Esophagus muscularis mucosa (tissue), 4 donors: ENCODE measurements at regions not wholly inside any gene's neighbourhood (a gene's known extent, or its start where the extent isn't known, plus 50 kb on each side); places are given as distances from the start of the nearest gene placed in this dataset.

Experiments used
- DNase-seq: peaks from one replicate; pipeline ENCODE4 v3.0.0-alpha.2; 2017; ENCODE audit errors: extremely low spot score
- H3K27ac ChIP-seq, 4 donors: fragments of 200-600 bp; sonication (generic); replicated peaks in 1 of 4; 1 replicate in 3 of 4; 2 replicates in 1 of 4; pipeline ENCODE4 v1.5.1; 2016 to 2019; ENCODE audit warnings: mild to moderate bottlenecking in 1 of 4
- H3K27me3 ChIP-seq, 4 donors: fragments of 200-600 bp; sonication (generic); one replicate each; pipeline versions ENCODE4 v1.5.1 to v1.6.0; 2016 to 2019
- H3K36me3 ChIP-seq, 4 donors: fragments of 200-600 bp; sonication (generic); one replicate each; pipeline ENCODE4 v1.5.1; 2016 to 2019
- H3K4me1 ChIP-seq, 4 donors: fragments of 200-600 bp; sonication (generic); one replicate each; pipeline ENCODE4 v1.5.1; 2016 to 2019
- H3K4me3 ChIP-seq, 4 donors: fragments of 200-600 bp; sonication (generic); 1 replicate in 2 of 4; 2 replicates in 2 of 4; pipeline ENCODE4 v1.5.1; 2016 to 2019; ENCODE audit warnings: mild to moderate bottlenecking in 4 of 4, moderate library complexity in 1 of 4
- H3K9me3 ChIP-seq, 4 donors: fragments of 200-600 bp; sonication (generic); 1 replicate in 3 of 4; 2 replicates in 1 of 4; pipeline ENCODE4 v1.5.1; 2016 to 2019
- CTCF ChIP-seq, 3 experiments: fragments of 200-600 bp in 2 of 3; fragments of 450-650 bp in 1 of 3; sonication (generic) in 2 of 3; IDR thresholded peaks; one replicate each; pipeline ENCODE4 v1.5.1; 2017 to 2019; ENCODE audit warnings: antibody characterized with exemption in 3 of 3, mild to moderate bottlenecking in 2 of 3, moderate library complexity in 1 of 3
- EP300 ChIP-seq: sonication (generic); formaldehyde crosslinking; IDR thresholded peaks from one replicate; pipeline ENCODE4 v1.6.1; 2017; ENCODE audit warnings: antibody characterized with exemption
- POLR2A ChIP-seq: fragments of 450-650 bp; IDR thresholded peaks from one replicate; pipeline ENCODE4 v1.6.1; 2017; ENCODE audit warnings: antibody characterized with exemption, moderate library complexity, mild to moderate bottlenecking, low read depth
- POLR2AphosphoS5 ChIP-seq, 2 donors: sonication (generic); formaldehyde crosslinking; IDR thresholded peaks; one replicate each; pipeline ENCODE4 v1.6.1; 2017; ENCODE audit warnings: antibody characterized with exemption in 2 of 2
- WGBS: methylation state at CpG from one replicate; pipeline ENCODE4 v1.1.5; 2018; 5-methylcytosine and 5-hydroxymethylcytosine counted together
- intact Hi-C: fragments of 100-400 bp; cut with DNase I; formaldehyde crosslinking; loops from one replicate; pipeline ENCODE4 v1.15.1; 2023

- no peak for DNase-seq
- Histone ChIP-seq H3K27ac (no peak overlapping the region), H3K4me1 (no peaks in the 10 kb centered on the region), H3K36me3 (no peaks in the 10 kb centered on the region), H3K4me3 (no peak overlapping the region), H3K27me3 (no peaks in the 10 kb centered on the region), H3K9me3 (peaks cover 0 to 11% (median 0%) of the 10 kb centered on the region in 4 donors)
- TF ChIP-seq EP300 (no peak), POLR2A (no peak), CTCF (IDR thresholded peaks at IDR 0.05) (no peak), POLR2AphosphoS5 (IDR thresholded peaks at IDR 0.05) (no peak)
- WGBS: 66% methylated on average over 4 of the region's 4 CpGs
- intact Hi-C loops: no loop called here
These were observed 154.1 kb upstream of the SPRED2 start for GRCh38 chr2:65586516-65586915.

GRCh38 chr2:65583061-65583460, 150.7 kb upstream of the SPRED2 start:
- Histone ChIP-seq H3K36me3 (no peaks in the 10 kb centered on the region), H3K27ac (no peak overlapping the region), H3K27me3 (no peaks in the 10 kb centered on the region), H3K4me3 (no peak overlapping the region), H3K9me3 (peaks cover 0 to 3% (median 0%) of the 10 kb centered on the region in 4 donors), H3K4me1 (no peaks in the 10 kb centered on the region)
- 72% methylated on average over 11 of the region's 11 CpGs for WGBS
- DNase-seq: no peak
- intact Hi-C loops: no loop called here
- TF ChIP-seq POLR2A: no peak
- no peak for TF ChIP-seq EP300
- TF ChIP-seq CTCF (IDR thresholded peaks at IDR 0.05): no peak
- no peak for TF ChIP-seq POLR2AphosphoS5 (IDR thresholded peaks at IDR 0.05)

GRCh38 chr2:65582364-65582763, 150.0 kb upstream of the SPRED2 start:
- intact Hi-C loops: no loop called here
- no peak for TF ChIP-seq CTCF (IDR thresholded peaks at IDR 0.05)
- TF ChIP-seq POLR2A: no peak
- no peak for TF ChIP-seq POLR2AphosphoS5 (IDR thresholded peaks at IDR 0.05)
- TF ChIP-seq EP300: no peak
- no peak for DNase-seq
- no peak overlapping the region for H3K27ac ChIP-seq
- no peaks in the 10 kb centered on the region for H3K9me3 ChIP-seq
- no peak overlapping the region for H3K4me3 ChIP-seq
- no peaks in the 10 kb centered on the region for H3K36me3 ChIP-seq
- H3K4me1 ChIP-seq: no peaks in the 10 kb centered on the region
- WGBS: 96% methylated on average over 5 of the region's 5 CpGs
- H3K27me3 ChIP-seq: no peaks in the 10 kb centered on the region

GRCh38 chr2:65580824-65581223, 148.4 kb upstream of the SPRED2 start:
- 86% methylated on average over 6 of the region's 6 CpGs for WGBS
- H3K27me3 ChIP-seq: no peaks in the 10 kb centered on the region
- no peak for TF ChIP-seq EP300
- TF ChIP-seq POLR2A: no peak
- no peak for TF ChIP-seq CTCF (IDR thresholded peaks at IDR 0.05)
- no peak for TF ChIP-seq POLR2AphosphoS5 (IDR thresholded peaks at IDR 0.05)
- no peak for DNase-seq
- H3K27ac ChIP-seq: no peak overlapping the region
- no peaks in the 10 kb centered on the region for H3K4me1 ChIP-seq
- no peaks in the 10 kb centered on the region for H3K9me3 ChIP-seq
- intact Hi-C loops: no loop called here
- H3K4me3 ChIP-seq: no peak overlapping the region
- no peaks in the 10 kb centered on the region for H3K36me3 ChIP-seq

GRCh38 chr2:65579506-65580235, 147.3 kb upstream of the SPRED2 start:
- TF ChIP-seq EP300 (no peak), POLR2AphosphoS5 (IDR thresholded peaks at IDR 0.05) (no peak), POLR2A (no peak)
- WGBS: 80% methylated on average over 8 of the region's 10 CpGs
- intact Hi-C loops: loop anchor here (10.0 kb wide), 1 partner anchor 995 kb away; no protein-coding TSS in a partner anchor
- H3K4me3 ChIP-seq: no peak overlapping the region
- no peaks in the 10 kb centered on the region for H3K9me3 ChIP-seq
- DNase-seq: no peak
- H3K27ac ChIP-seq: no peak overlapping the region
- no peaks in the 10 kb centered on the region for H3K27me3 ChIP-seq
- H3K4me1 ChIP-seq: peaks cover 0 to 2% (median 0%) of the 10 kb centered on the region in 4 donors
- no peaks in the 10 kb centered on the region for H3K36me3 ChIP-seq
